AG04449 (cell line): ENCODE measurements at regions not wholly inside any gene's neighbourhood (a gene's known extent, or its start where the extent isn't known, plus 50 kb on each side); places are given as distances from the start of the nearest gene placed in this dataset.
A peak's percentile ranks its signal among the peaks of the same experiment; 100 is the strongest.

ENCODE experiments used
- CTCF ChIA-PET: fragments of 350-600 bp; formaldehyde crosslinking; extraction: SDS; loops from one replicate; lab custom pipeline; 2021; ENCODE audit warnings: antibody characterized with exemption; lab: Yijun Ruan, JAX
- POLR2A ChIA-PET: fragments of 400-600, 350-600 bp; formaldehyde crosslinking; extraction: SDS; loops from one replicate; lab custom pipeline; 2020; ENCODE audit warnings: antibody characterized with exemption, inconsistent platforms; lab: Yijun Ruan, JAX
- DNase-seq: peaks from one replicate; pipeline ENCODE4 v3.0.0-alpha.2; 2010; ENCODE audit warnings: low read depth, low spot score
- H3K4me3 ChIP-seq: 2 replicates; pipeline ENCODE4 v1.5.1; 2011; ENCODE audit warnings: low read depth, mild to moderate bottlenecking, control low read depth, low read length
- TF ChIP-seq, protein P1 (sequence below): IDR thresholded peaks from one replicate; pipeline ENCODE4 v1.5.1; 2011; ENCODE audit warnings: mild to moderate bottlenecking, moderate library complexity, low read length, control low read depth, inconsistent platforms; ENCODE audit not compliant: insufficient read depth; ENCODE audit errors: missing control alignments

GRCh38 chr4:135533053-135533452 is 1331.5 kb upstream of the PABPC4L start:
- DNase-seq, result no peak
- POLR2A ChIA-PET, result no interaction called here
- TF ChIP-seq, protein P1, sequence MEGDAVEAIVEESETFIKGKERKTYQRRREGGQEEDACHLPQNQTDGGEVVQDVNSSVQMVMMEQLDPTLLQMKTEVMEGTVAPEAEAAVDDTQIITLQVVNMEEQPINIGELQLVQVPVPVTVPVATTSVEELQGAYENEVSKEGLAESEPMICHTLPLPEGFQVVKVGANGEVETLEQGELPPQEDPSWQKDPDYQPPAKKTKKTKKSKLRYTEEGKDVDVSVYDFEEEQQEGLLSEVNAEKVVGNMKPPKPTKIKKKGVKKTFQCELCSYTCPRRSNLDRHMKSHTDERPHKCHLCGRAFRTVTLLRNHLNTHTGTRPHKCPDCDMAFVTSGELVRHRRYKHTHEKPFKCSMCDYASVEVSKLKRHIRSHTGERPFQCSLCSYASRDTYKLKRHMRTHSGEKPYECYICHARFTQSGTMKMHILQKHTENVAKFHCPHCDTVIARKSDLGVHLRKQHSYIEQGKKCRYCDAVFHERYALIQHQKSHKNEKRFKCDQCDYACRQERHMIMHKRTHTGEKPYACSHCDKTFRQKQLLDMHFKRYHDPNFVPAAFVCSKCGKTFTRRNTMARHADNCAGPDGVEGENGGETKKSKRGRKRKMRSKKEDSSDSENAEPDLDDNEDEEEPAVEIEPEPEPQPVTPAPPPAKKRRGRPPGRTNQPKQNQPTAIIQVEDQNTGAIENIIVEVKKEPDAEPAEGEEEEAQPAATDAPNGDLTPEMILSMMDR, result no peak
- CTCF ChIA-PET, result no interaction called here
- H3K4me3 ChIP-seq, result no peak overlapping the region

- no peak for DNase-seq
Observed at GRCh38 chr4:135532132-135532531, 1330.5 kb upstream of the PABPC4L start.

GRCh38 chr4:135515295-135515694 is 1313.7 kb upstream of the PABPC4L start:
- ChIA-PET POLR2A (no interaction called here), CTCF (no interaction called here)
- no peak for DNase-seq
- H3K4me3 ChIP-seq, result no peak overlapping the region
- TF ChIP-seq, protein P1, result no peak

More at GRCh38 chr4:135532132-135532531, 1330.5 kb upstream of the PABPC4L start:
- H3K4me3 ChIP-seq, result no peak overlapping the region
- TF ChIP-seq, protein P1, result no peak
- CTCF ChIA-PET, result no interaction called here
- POLR2A ChIA-PET, result no interaction called here

DNA sequence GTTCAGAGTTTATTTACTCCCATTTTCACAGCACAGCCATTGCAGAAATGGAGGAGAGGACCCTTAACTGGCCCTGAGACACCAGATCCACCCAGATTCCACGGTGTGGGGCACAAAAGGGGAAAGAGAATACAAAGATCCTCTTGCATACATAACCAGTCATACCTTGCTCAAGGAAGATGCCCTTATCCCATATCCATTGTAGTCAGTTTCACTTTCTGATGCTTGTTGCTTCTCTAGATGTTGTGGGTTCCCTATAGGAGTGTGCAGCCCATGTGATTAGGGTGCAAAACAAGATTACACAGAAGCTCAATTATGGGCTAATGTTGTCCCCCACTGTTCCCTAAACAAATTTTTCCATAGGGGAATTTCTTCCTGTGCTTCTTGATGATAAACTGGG is 1309.0 kb upstream of the PABPC4L start:
- DNase-seq, result no peak
- H3K4me3 ChIP-seq, result no peak overlapping the region
- POLR2A ChIA-PET, result no interaction called here
- CTCF ChIA-PET, result no interaction called here
- TF ChIP-seq, protein P1, result no peak

DNA sequence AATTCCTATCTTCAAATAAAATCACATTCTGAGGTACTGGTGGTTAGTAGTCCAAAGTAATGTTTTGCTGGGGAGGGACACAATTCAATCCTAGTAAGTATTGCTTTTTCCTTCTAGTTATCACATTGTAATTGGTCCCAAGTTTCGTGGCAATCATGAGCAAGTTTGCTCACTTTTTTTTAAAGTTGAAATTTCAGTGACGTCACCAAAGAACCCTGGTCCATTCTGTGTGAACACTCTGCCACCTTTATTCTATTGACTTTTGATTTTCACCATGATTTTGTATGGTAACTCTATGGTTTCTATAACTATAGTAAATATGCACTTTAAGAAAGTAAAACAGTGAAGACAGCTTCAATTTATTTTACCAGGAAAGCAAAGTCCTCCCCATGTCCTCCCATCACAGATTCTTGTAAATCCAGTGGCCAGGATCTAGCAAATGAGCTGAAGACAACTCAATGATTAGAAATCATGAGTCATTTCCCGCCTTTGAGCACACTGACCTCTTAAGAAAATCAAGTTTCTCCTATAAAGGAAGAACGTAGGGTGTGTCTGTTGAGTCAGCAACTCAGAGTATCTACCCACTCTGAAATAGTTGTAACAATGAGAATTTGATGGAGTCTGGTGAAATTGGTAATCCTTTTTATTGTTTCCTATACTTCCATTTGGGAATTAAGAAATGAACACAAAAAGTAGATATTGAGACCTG is 1306.6 kb upstream of the PABPC4L start:
- TF ChIP-seq, protein P1, result no peak
- ChIA-PET POLR2A (no interaction called here), CTCF (no interaction called here)
- peak; percentile 2 for DNase-seq
- H3K4me3 ChIP-seq, result no peak overlapping the region

DNA sequence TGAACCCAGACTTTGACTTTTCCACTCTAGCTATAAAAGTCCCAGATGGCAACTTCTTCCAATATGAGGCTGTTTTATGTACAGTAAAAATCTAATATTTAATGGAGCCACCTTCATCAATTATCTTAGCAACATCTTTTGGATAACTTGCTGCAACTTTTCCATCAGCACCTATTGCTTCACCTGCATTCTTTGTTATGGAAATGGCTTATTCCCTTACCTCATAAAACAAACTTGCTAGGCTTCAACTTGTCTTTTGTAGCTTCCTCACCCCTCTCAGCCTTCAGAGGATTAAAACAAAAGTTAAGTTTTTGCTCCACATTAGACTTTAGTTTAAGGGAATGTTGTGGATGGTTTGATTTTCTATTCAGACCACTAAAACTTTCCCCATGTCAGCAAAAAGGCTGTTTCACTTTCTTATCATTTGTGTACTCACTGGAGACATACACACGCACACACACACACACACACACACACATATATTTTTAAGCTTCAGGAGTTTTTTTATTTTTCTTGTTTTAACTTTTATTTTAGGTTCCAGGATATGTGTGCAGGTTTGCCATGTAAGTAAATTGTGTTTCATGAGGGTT is 1296.1 kb upstream of the PABPC4L start:
- TF ChIP-seq, protein P1, result no peak
- no peak for DNase-seq
- no peak overlapping the region for H3K4me3 ChIP-seq
- CTCF ChIA-PET, result no interaction called here
- POLR2A ChIA-PET, result no interaction called here
